Ureter (tissue), 1 donor: ENCODE measurements at regions not wholly inside any gene's neighbourhood (a gene's known extent, or its start where the extent isn't known, plus 50 kb on each side); places are given as distances from the start of the nearest gene placed in this dataset.

Source experiments
- DNase-seq: peaks from one replicate; pipeline ENCODE4 v3.0.0-alpha.2; 2020; ENCODE audit warnings: low spot score
- donor health status: DM: yes; HTN: yes; CAD: no.

DNA sequence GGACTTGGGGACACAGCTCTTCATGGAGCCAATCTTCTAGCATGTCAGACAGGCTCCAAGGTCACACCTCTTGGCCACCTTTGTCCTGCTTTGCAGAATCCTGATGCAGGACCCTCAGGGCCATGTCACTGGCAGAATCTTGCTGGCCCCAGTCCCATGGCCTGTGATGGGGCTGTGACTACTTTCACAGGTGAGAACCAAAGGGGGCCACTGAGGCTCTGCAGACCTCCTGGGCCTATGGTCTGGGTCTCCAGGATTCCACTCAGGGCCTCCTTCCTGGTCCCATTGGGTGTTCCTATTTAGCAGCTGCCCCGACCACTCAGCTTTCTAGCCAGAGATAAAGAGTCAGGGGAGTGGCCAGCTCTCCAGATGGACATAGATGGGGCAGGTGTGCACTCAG is 238.7 kb downstream of the MATN1 start:
- no peak for DNase-seq

DNA sequence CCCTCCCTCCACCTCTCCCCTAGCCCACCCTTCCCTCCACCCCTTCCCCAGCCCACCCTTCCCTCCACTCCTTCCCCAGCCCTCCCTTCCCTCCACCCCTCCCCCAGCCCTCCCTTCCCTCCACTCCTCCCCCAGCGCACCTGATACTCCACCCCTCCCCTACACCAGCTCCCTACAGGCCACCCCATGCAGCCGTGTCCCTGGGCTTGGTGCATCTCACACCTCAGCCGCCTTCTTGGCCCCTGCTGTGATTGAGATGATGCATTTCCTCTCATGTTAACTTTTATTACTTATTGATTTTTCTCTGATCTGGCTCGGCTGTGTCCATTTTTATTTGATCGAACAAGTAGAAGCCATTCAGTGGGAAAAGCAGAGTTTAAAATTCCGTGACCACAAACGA is 243.8 kb downstream of the MATN1 start:
- DNase-seq: no peak

DNA sequence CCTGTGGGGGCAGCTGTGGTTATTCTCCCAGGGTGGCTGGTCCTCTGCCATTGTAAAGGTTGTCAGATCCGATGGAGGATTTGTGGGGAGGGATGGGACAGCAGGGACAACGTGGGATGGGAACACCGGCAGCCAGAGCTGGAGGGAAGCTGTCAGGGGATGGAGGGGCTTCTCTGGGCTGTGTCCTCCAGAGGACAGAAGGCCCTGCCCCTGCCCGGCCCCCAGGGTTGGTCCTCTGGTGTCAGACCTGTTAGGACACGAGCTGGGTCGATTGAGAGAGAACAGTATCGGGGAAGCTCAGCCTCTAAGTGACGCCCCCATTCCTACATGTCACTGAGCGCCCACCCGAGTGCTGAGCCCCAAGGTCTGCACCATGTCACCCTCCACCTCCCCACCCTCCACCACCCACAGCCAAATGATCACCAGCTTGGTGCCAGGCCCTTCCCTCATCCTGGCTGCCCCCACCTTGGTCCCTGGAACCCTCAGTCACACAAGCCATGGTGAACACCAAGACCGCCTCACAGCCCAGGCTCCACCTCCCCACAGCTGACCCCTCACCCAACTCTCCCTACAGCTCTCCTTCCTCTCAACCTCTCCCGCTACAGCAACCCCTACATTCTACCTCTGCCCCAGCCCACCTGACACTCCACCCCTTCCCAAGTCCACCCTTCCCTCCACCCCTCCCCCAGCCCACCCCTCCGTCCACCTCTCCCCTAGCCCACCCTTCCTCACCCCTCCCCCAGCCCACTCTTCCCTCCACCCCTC is 244.4 kb downstream of the MATN1 start:
- DNase-seq: no peak

DNA sequence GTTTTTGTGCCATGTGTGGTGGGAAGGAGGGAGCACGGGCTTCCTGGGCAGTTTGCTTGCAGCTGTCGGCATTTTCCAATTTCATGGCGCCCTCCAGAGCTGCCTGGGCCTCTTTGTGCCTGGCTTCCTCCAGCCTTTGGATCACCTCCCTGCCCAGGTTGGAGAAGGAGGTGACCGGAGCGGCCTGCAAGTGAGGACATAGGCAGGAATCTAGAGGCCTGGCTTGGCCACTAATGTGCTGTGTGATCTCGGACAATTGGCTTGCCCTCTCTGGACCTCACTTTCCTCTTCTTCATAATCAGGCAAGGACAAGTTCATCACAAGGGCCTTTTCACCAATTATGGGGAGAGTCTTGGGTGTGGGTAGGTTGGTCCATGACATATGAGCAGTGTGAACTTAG is 245.1 kb downstream of the MATN1 start:
- DNase-seq: no peak

DNA sequence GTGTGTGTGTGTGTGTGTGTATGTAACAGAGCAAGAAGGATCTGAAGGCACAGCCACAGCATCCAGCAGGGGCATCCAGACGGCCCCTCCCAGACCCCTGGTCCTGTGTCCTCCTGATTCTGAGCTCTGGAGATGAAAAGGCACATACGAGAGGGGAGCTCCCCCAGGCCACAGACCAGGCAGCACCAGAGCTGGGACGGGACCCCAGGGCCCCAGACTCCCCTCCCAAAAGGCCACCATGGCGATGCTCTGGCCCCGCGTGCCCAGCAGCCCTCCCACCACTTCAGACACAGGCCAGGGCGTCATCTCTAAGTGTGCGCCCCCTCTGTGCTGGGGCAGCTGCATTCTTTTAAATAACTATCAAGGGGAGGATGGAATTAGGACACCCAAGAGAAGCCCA is 245.8 kb downstream of the MATN1 start:
- no peak for DNase-seq

DNA sequence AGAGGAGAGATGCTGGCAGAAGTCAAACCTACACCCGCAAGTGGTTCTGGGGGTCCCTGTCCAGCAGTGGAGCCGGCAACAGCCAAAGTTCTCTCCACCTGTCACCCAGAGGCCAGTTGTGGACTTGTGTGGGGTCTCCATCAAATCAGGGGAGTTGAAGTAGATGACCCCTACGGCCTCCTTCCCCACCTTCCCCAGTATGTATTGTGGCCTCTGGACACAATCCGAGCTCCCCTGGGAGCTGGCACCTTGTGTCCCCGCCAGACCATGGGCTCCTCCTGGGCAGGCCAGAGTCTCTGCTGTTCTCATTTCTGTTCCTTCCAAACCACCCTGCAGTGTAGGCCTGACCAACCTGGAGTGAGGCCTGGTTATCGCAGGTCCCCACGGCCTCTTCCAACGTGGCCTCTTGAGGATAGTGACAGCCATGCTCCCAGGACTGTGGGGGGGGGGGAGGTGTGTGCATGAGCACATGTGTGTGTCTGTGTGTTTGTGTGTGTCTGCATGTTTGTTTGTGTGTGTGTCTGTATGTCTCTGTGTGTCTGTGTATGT is 246.4 kb downstream of the MATN1 start:
- no peak for DNase-seq

DNA sequence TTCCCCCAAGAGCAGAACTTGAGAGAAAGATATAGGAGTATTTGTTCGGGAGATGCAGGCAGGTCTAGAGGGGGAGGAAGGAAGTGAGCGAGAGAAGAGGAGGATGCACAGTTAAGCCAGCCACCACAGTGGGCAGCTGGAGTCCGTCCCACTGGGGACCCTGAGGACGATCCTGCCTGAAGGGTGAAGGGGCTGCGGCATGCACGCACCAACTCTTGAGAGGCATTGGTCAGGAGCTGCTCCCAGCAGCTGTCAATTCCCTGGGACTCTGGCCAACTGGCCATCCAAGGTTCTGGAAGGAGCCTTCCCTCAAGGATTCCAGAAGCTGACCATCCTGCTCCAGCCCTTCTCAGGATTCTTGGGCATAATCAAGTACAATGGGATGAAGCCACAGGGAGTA is 246.9 kb downstream of the MATN1 start:
- no peak for DNase-seq

DNA sequence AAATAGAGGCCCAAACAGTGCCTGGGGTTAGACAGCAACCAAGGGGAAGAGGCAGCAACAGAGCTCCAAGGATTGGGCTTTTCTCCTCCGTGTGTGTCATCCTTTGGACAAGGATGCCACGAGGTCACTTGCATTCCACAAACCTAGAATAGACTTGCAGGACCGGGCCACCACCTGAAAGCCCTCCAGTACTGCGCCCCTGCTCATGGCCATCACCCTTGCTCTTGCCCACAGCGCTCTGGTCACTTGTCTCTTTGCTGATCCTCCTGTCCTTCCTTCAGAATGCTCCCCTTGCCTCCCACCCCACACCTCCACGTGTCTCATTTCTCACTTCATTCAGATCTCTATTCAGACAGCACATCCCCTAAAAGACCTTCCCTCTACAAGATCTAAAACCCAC is 247.4 kb downstream of the MATN1 start:
- no peak for DNase-seq

DNA sequence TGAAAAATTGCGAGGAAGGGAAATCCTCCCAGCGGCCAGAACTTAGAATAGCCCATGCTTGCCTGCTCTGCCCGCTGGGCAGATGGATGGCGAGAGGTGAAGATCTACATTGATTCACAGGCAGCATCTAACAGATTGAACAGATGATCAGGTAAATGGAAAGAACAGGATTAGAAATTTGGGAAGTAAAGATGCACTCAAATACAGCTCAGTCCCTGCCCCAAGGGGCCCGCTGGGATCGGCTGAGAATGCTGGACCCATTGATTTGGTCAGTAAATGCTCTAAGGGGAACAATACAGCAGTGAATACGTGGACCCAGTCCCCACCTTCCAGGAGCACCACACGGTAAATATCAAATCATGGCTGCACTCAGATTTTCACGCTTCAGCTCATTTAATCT is 248.2 kb downstream of the MATN1 start:
- no peak for DNase-seq

DNA sequence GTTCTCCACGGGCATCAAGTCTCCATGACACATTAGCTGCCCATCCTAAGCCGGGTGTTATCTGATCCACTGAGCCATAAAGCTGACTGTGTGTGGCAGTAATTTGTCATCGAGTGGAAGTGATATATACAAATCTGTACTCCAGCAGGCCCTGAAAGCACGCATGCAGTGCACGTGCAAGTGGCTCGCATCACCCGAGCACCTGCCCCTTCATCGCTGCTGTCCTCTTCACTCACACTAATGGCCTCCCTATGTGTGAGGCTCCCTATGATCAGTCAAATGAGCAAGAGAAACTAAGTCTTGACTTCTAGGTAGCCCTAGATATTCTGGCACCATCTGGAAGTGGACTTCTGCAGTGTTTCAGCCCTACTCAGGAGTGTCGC is 248.6 kb downstream of the MATN1 start:
- DNase-seq: no peak

DNA sequence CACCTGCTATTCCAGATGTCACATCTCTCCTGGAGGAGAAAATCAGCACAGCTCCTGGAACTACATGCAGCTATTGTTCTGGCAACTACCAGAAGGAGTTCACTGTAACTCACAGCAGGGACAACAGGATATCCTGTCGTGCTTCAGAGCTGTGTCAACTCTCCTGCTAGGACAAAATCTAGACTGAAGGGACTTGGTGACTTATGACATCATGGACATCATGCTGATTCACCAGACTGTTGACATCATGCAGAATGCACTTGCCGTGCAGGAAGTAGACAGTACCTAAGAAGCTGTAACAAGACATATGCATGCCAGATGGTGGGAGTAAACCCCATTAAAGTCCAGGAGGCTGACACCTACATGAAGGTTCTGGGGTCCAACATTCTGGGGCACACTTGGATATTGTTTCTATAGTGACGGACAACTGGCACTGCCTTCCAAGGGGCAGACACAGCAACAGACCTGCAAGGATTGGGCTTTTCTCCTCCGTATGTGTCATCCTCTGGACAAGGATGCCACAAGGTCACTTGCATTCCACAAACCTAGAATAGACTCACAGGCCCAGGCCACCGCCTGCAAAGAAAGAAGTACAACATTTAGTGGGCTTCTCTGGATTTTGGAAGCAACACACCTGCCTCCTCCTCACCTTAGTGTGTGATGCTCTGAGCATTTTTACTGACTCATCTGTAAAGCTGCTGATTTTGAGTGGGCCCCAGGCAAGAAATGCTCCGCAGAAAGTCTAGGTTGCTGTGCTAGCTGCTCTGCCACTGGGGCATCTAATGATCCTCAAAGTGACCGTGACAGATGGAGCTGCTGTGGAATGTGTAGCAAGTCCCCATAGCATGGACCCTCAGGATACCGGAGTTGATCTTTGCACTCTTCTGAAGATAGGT is 249.2 kb downstream of the MATN1 start:
- DNase-seq: no peak

DNA sequence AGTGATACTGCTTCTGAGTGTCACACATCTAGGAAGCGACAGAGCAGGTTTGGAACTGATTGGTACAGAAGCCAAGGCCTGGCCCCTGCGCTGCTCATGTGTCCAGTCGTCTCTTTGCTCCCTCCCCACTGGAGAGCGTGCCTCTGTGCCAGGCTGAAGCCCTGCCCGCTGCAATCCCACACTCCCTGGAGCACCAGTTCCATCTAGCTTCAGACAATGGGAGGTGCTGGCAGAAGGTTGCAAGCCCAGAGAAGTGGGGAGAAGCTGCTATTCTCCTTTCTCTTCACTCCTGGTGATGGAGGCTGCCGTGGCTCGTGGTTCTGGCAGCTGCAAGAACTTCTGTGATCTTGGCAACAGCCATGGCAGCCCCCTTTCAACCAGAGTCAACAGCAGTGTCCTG is 250.9 kb downstream of the MATN1 start:
- DNase-seq: no peak

DNA sequence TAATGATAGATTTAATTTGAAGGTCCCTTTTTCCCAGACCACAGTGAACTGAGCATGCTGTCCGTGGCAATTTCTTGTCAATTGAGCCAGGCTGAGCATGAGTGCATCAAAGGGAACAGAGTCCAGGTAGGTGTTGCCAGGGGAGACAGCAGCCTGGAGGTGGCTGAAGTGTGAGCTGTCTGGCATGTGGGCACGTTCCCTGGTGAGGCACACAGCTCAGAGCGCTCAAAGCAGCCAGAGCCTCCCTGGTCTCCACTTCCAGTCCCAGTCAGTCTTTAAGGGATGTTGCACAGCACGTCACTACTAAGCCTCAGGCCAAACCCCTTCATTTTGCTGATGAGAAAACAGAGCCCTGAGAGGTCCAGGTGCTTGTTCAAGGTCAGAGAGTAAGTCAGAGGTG is 251.4 kb downstream of the MATN1 start:
- no peak for DNase-seq

DNA sequence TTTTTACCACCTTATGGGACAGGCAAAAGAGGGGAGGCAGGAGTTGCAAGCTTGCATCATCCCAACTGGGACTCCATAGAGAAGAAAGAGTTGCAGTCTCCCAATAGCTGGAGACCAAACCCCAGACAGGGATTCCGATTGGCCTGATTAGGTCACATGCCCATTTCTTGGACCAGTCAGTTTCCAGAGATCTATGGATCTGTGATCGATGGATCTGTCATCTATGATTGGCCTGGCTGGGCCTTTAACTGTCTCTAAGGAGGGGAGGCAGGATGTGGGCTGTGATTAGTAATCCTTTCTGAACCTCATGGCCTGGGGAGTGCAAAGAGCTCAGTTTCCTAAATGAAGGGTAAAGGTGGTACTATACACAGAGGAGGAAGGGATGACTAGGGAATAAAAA is 252.1 kb downstream of the MATN1 start:
- no peak for DNase-seq

DNA sequence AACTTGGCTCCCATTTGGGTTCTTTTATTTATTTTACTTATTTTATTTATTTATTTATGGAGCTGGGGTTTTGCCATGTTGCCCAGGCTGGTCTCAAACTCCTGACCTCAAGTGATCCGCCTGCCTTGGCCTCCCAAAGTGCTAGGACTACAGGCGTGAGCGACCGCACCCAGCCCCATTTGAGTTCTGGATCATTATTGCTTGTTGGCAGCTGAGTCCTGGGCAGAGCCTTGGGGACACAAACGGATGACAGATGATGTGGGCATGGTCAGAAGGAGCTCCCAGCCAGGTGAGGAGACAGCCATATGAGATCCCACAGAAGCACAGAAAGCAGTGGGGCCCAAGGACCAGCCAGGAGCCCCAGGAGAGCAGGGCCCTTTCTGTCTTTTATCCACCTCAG is 254.0 kb downstream of the MATN1 start:
- DNase-seq: no peak

DNA sequence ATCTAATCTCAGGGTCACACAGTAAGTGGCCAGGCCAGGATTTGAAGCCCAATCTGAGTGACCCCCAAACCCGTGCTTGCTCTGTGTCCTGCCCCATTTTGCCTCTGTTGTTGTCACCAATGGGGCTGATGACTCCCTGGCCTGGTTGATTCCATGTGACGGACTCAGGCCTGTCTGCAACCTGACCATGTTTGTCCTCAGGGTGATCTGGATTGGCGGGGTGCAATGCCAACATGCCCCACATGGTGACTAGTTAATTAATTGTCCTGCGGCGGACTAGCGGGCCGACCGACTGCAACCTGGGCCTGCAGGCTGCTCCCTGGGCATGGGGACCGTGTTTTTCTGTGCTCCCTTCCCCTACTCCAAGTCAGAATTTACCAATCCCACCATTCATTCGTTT is 256.3 kb downstream of the MATN1 start:
- no peak for DNase-seq

DNA sequence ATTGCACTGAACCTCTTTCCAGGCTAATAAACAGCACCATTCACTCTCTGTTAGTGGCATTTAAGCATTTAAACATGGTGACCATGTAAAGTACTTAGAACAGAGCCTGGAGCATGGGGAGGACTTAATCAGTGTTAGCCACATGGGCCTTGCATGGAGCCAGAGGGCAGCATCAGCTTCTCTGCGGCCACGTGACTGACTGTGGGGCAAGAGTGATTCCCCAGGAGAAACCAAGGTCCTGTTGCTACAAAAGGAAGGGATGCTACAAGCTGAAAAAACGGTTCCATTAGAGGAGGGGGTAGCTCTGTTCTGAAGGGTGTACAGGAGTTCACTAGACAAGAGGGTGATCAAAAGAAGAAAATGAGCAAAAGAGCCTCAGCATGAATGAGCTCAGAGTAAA is 256.8 kb downstream of the MATN1 start:
- no peak for DNase-seq

DNA sequence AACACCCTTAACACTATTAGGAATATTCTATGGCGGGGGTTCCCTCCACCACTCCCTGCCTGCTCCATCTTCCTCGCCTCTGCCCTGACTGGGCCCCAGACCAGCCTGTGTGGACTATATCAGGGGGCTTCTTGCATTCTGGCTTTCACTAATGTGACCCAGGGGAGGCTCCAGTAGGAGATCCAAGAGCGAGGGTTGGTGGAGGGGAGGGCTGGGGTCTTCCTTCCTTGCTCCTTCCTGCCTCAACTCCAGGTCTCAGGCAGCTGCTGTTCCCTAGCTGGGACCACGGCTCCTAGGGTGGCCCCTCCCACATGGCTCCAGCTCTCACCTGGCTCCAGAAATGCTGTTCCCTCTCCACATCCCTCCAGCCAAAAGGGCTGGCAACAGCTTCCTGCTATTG is 257.4 kb downstream of the MATN1 start:
- no peak for DNase-seq

DNA sequence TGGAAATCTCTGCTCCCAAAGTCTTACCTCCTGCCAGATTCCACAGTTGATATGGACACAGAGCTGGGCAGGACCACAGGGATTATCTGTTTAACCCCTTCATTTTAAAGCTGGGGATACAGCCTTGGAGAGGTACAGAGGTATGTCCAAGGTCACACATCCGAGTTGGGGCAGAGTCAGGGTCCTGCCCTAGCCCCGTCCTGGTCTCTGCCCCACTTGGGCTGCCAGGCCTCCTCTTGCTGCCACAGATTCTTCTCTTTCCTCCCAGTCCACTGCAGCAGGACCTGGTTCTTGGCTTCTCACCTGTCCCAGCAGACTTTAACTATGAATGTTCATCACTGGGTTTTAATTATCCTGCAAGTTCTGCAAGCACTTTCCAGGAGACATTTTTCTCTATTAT is 258.3 kb downstream of the MATN1 start:
- DNase-seq: no peak

DNA sequence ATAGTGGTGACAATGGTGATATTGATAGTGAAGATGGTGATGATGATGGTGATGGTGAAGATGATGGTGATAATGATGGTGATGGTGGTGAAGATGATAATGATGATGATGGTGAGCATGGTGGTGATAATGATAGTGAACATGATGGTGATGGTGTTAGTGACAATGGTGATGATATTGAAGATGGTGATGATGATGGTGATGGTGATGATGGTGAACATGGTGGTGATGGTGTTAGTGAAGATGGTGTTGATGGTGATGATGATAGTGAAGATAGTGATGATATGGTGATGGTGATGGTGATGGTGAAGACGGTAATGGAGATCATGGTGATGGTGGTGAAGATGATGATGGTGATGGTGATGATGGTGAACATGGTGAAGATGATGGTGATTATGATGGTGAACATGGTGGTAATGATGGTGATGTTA is 259.2 kb downstream of the MATN1 start:
- DNase-seq: no peak

DNA sequence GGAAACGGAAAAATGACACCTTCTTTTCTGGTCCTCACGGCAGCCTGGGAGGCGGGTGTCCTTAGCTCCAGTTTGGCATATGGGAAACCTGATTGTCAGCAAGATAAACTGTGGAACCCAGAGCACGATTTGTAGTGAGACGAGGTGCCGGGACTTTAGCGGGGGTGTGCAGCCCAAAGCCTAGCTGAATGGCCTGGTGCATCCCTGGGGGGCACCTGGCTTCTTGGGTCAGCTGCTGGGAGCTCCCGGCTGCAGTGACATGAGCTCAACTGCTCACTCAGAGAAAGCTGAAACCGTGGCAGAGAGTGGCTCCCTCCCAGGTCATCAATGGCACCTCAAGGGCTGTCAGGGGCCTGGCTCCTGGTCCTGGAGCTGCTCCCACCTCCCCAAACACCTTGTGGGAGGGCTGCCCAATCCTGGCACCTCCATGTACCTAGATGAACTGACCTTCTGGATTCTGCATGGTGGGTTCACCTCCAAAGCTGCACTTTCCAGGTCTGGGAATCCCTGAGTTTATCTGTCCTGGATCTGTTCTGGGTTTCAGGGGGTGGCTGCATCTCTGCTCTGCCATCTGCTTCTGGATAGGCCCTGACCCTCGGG is 260.5 kb downstream of the MATN1 start:
- no peak for DNase-seq

DNA sequence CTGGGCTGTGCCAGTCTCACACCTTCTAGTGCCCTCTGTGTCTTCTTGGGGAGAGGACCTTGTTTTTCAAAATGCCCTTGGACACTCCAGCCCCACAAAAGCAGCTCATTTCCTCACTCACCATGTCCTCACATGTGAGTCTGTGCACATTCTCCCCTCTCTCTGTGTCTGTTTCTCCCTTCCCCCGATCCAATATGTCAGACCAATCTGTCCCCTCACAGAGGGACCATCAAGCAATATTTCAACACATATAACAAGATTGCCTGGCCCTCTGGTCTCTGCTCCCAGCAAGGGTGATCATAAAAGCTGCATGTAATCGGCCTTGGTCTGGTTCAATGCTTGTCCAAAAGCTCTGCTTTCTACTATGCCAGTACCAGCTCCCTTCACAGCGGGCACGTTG is 261.2 kb downstream of the MATN1 start:
- DNase-seq: no peak

DNA sequence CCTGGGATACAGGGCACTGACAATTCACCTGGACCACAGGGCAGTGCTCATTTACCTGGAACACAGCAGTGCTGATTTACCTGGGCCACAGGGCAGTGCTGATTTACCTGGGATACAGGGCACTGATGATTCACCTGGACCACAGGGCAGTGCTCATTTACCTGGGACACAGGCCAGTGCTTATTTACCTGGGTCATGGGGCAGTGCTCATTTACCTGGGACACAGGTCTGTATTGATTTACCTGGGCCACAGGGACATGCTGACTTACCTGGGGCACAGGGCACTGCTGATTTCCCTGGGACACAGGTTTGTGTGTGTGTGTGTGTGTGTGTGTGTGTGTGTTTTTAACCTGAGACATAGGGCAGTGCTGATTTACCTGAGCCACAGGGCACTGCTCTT is 261.7 kb downstream of the MATN1 start:
- DNase-seq: no peak
